ENCODE measurements at regions not wholly inside any gene's neighbourhood (a gene's known extent, or its start where the extent isn't known, plus 50 kb on each side); places are given as distances from the start of the nearest gene placed in this dataset.

- no peak for DNase-seq
- TF ChIP-seq CTCF (IDR thresholded peaks at IDR 0.05), result no peak
- no peak for TF ChIP-seq POLR2A (IDR thresholded peaks at IDR 0.05)
- Histone ChIP-seq H3K4me1 (no peaks in the 10 kb centered on the region), H3K4me3 (no peak overlapping the region), H3K27ac (no peak overlapping the region), H3K9me3 (no peaks in the 10 kb centered on the region), H3K27me3 (no peaks in the 10 kb centered on the region), H3K36me3 (no peaks in the 10 kb centered on the region)
- 80% methylated on average over 1 of the region's 1 CpG for WGBS (ENCODE audit: insufficient coverage, low coverage, low lambda C conversion rate, missing lambda C conversion rate)
- ATAC-seq, result no peak
- intact Hi-C loops (cut with DNase I), result no loop called here
These were observed 116.7 kb upstream of the PDE5A start for GRCh38 chr4:119745351-119745750.

- no peak for ATAC-seq
- TF ChIP-seq CTCF (IDR thresholded peaks at IDR 0.05), result no peak
- no peak for TF ChIP-seq POLR2A (IDR thresholded peaks at IDR 0.05)
- intact Hi-C loops (cut with DNase I), result no loop called here
- no peaks in the 10 kb centered on the region for H3K36me3 ChIP-seq
- DNase-seq, result no peak
- WGBS (ENCODE audit: insufficient coverage, low coverage, low lambda C conversion rate, missing lambda C conversion rate), result 67% methylated on average over 3 of the region's 3 CpGs
- no peak overlapping the region for H3K27ac ChIP-seq
- H3K27me3 ChIP-seq, result no peaks in the 10 kb centered on the region
- H3K4me3 ChIP-seq, result no peak overlapping the region
- H3K9me3 ChIP-seq, result no peaks in the 10 kb centered on the region
- H3K4me1 ChIP-seq, result no peaks in the 10 kb centered on the region
These were observed 116.0 kb upstream of the PDE5A start for GRCh38 chr4:119744580-119744979.

GRCh38 chr4:119743644-119744043, 115.0 kb upstream of the PDE5A start:
- Histone ChIP-seq H3K36me3 (no peaks in the 10 kb centered on the region), H3K27ac (no peak overlapping the region), H3K9me3 (no peaks in the 10 kb centered on the region), H3K4me1 (no peaks in the 10 kb centered on the region), H3K27me3 (no peaks in the 10 kb centered on the region), H3K4me3 (no peak overlapping the region)
- ATAC-seq (no peak), DNase-seq (no peak)
- WGBS (ENCODE audit: insufficient coverage, low coverage, low lambda C conversion rate, missing lambda C conversion rate), result 72% methylated on average over 2 of the region's 2 CpGs
- intact Hi-C loops (cut with DNase I), result no loop called here
- TF ChIP-seq CTCF (IDR thresholded peaks at IDR 0.05) (no peak), POLR2A (IDR thresholded peaks at IDR 0.05) (no peak)

GRCh38 chr4:119739796-119740195, 111.2 kb upstream of the PDE5A start:
- H3K36me3 ChIP-seq, result no peaks in the 10 kb centered on the region
- WGBS (ENCODE audit: insufficient coverage, low coverage, low lambda C conversion rate, missing lambda C conversion rate), result 63% methylated on average over 4 of the region's 4 CpGs
- H3K9me3 ChIP-seq, result no peaks in the 10 kb centered on the region
- ATAC-seq (no peak), DNase-seq (no peak)
- no peaks in the 10 kb centered on the region for H3K4me1 ChIP-seq
- no peaks in the 10 kb centered on the region for H3K27me3 ChIP-seq
- no peak overlapping the region for H3K27ac ChIP-seq
- intact Hi-C loops (cut with DNase I), result no loop called here
- no peak for TF ChIP-seq CTCF (IDR thresholded peaks at IDR 0.05)
- no peak for TF ChIP-seq POLR2A (IDR thresholded peaks at IDR 0.05)
- H3K4me3 ChIP-seq, result no peak overlapping the region

GRCh38 chr4:119738901-119739300, 110.3 kb upstream of the PDE5A start:
- ATAC-seq (no peak), DNase-seq (no peak)
- Histone ChIP-seq H3K4me3 (no peak overlapping the region), H3K27ac (no peak overlapping the region), H3K27me3 (no peaks in the 10 kb centered on the region), H3K36me3 (no peaks in the 10 kb centered on the region), H3K4me1 (no peaks in the 10 kb centered on the region), H3K9me3 (no peaks in the 10 kb centered on the region)
- intact Hi-C loops (cut with DNase I), result no loop called here
- no peak for TF ChIP-seq POLR2A (IDR thresholded peaks at IDR 0.05)
- no peak for TF ChIP-seq CTCF (IDR thresholded peaks at IDR 0.05)
- 89% methylated on average over 2 of the region's 2 CpGs for WGBS (ENCODE audit: insufficient coverage, low coverage, low lambda C conversion rate, missing lambda C conversion rate)
